Lower lobe of right lung (tissue), 2 donors: ENCODE measurements at regions not wholly inside any gene's neighbourhood (a gene's known extent, or its start where the extent isn't known, plus 50 kb on each side); places are given as distances from the start of the nearest gene placed in this dataset.

Experiments used
- ATAC-seq, 2 donors: fragments of 200-7000 bp; cut with Tn5 transposase; one replicate each; pipeline ENCODE4 v1.9.1; 2020 to 2022; ENCODE audit warnings: mild to moderate bottlenecking in 2 of 2, moderate library complexity in 2 of 2
- DNase-seq: peaks from one replicate; pipeline ENCODE4 v3.0.0-alpha.2; 2020
- H3K27ac ChIP-seq: fragments of 200-600 bp; one replicate; pipeline ENCODE4 v1.8.0; 2022
- H3K27me3 ChIP-seq: fragments of 200-600 bp; one replicate; pipeline ENCODE4 v1.8.0; 2022; ENCODE audit warnings: low read depth
- H3K36me3 ChIP-seq: fragments of 200-600 bp; one replicate; pipeline ENCODE4 v1.8.0; 2022; ENCODE audit warnings: mild to moderate bottlenecking
- H3K4me1 ChIP-seq: fragments of 200-600 bp; one replicate; pipeline ENCODE4 v1.8.0; 2022
- H3K4me3 ChIP-seq: fragments of 200-600 bp; one replicate; pipeline ENCODE4 v1.8.0; 2022; ENCODE audit warnings: mild to moderate bottlenecking
- H3K9me3 ChIP-seq: fragments of 200-600 bp; one replicate; pipeline ENCODE4 v1.8.0; 2022
- CTCF ChIP-seq: fragments of 200-600 bp; IDR thresholded peaks from one replicate; pipeline ENCODE4 v1.8.0; 2022; ENCODE audit warnings: antibody characterized with exemption, mild to moderate bottlenecking
- intact Hi-C: fragments of 100-400 bp; cut with DNase I; formaldehyde crosslinking; loops from one replicate; pipeline ENCODE4 v1.11.0; 2022
- donor health status: DM: no; HTN: yes; CAD: no; lungs with severe emphysema.

GRCh38 chr18:32552421-32553030 is 81.8 kb upstream of the GAREM1 start:
- no peaks in the 10 kb centered on the region for H3K4me1 ChIP-seq
- intact Hi-C loops, result loop anchor here (5.0 to 10.0 kb wide), 2 partner anchors 278 to 395 kb away; no protein-coding TSS in a partner anchor
- H3K27ac ChIP-seq, result no peak overlapping the region
- no peaks in the 10 kb centered on the region for H3K9me3 ChIP-seq
- H3K4me3 ChIP-seq, result no peak overlapping the region
- peak; percentile 78 for TF ChIP-seq CTCF
- peak; percentile 87 to 89 for ATAC-seq
- H3K36me3 ChIP-seq, result no peaks in the 10 kb centered on the region
- DNase-seq, result no peak
- peaks cover 10% of the 10 kb centered on the region for H3K27me3 ChIP-seq

GRCh38 chr18:32550963-32551362 is 80.3 kb upstream of the GAREM1 start:
- H3K4me1 ChIP-seq, result no peaks in the 10 kb centered on the region
- intact Hi-C loops, result loop anchor here (5.0 to 10.0 kb wide), 2 partner anchors 276 to 394 kb away; no protein-coding TSS in a partner anchor
- no peak overlapping the region for H3K4me3 ChIP-seq
- DNase-seq, result no peak
- peaks cover 3% of the 10 kb centered on the region for H3K27me3 ChIP-seq
- no peak overlapping the region for H3K27ac ChIP-seq
- TF ChIP-seq CTCF, result no peak
- H3K9me3 ChIP-seq, result no peaks in the 10 kb centered on the region
- no peaks in the 10 kb centered on the region for H3K36me3 ChIP-seq
- ATAC-seq, result no peak

GRCh38 chr18:32549248-32550110 is 78.8 kb upstream of the GAREM1 start:
- peak; percentile 67 to 71 for ATAC-seq

GRCh38 chr18:32548688-32549087 is 78.0 kb upstream of the GAREM1 start:
- Histone ChIP-seq H3K36me3 (no peaks in the 10 kb centered on the region), H3K27me3 (peaks cover 3% of the 10 kb centered on the region), H3K27ac (no peak overlapping the region), H3K4me1 (no peaks in the 10 kb centered on the region), H3K4me3 (no peak overlapping the region), H3K9me3 (no peaks in the 10 kb centered on the region)
- intact Hi-C loops, result no loop called here
- no peak for TF ChIP-seq CTCF
- DNase-seq (no peak), ATAC-seq (no peak)

More at GRCh38 chr18:32549248-32550110, 78.8 kb upstream of the GAREM1 start:
- intact Hi-C loops, result loop anchor here (5.0 to 10.0 kb wide), 2 partner anchors 275 to 392 kb away; no protein-coding TSS in a partner anchor
- H3K4me3 ChIP-seq, result no peak overlapping the region
- peak; percentile 51 for DNase-seq
- H3K27ac ChIP-seq, result no peak overlapping the region
- no peaks in the 10 kb centered on the region for H3K36me3 ChIP-seq
- H3K27me3 ChIP-seq, result peaks cover 3% of the 10 kb centered on the region
- H3K9me3 ChIP-seq, result no peaks in the 10 kb centered on the region
- peak; percentile 61 for TF ChIP-seq CTCF
- H3K4me1 ChIP-seq, result no peaks in the 10 kb centered on the region

- TF ChIP-seq CTCF, result no peak
- no peaks in the 10 kb centered on the region for H3K27me3 ChIP-seq
- no peak overlapping the region for H3K27ac ChIP-seq
- ATAC-seq (no peak), DNase-seq (no peak)
- no peaks in the 10 kb centered on the region for H3K36me3 ChIP-seq
- no peak overlapping the region for H3K4me3 ChIP-seq
- no peaks in the 10 kb centered on the region for H3K4me1 ChIP-seq
- H3K9me3 ChIP-seq, result no peaks in the 10 kb centered on the region
- intact Hi-C loops, result no loop called here
These were observed 74.9 kb upstream of the GAREM1 start for GRCh38 chr18:32545631-32546030.
